ENCODE measurements at regions not wholly inside any gene's neighbourhood (a gene's known extent, or its start where the extent isn't known, plus 50 kb on each side); places are given as distances from the start of the nearest gene placed in this dataset.

- no peak for TF ChIP-seq CTCF (IDR thresholded peaks at IDR 0.05; ENCODE audit: insufficient read depth, low read depth, low read length)
- TF ChIP-seq EZH2 (IDR thresholded peaks at IDR 0.05; ENCODE audit: insufficient read depth, low read length) = no peak
Observed at GRCh38 chr1:87957331-87957730, 628.7 kb downstream of the LMO4 start.
